ENCODE measurements at regions not wholly inside any gene's neighbourhood (a gene's known extent, or its start where the extent isn't known, plus 50 kb on each side); places are given as distances from the start of the nearest gene placed in this dataset.

DNA sequence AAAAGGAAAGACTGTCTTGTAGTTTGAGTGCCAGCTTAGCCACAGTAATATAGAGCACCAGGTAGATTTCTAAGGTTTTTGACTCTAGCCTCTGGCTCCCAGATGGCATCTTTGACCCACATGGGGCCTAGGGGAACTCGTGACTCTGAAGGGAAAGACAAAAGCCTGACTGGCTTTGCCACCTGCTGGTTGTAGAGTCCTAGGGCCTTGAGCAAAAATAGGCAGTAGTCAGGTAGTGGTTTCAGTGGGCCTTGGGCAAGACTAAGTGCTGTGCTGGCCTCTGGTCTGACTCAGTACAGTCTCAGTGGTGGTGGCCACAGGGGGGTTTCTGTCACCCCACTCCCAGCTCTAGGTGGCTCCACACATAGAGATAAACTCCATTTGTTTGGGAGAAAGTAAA is 349.4 kb downstream of the FAM181B start:
- no peaks in the 10 kb centered on the region for H3K4me1 Mint-ChIP-seq
- DNase-seq (ENCODE audit: low spot score in 2 of 2): no peak
- no peaks in the 10 kb centered on the region for H3K27me3 Mint-ChIP-seq
- no peaks in the 10 kb centered on the region for H3K36me3 Mint-ChIP-seq
- H3K9me3 Mint-ChIP-seq: peaks cover 4% of the 10 kb centered on the region
- ATAC-seq (ENCODE audit: low read depth): no peak
- H3K4me3 Mint-ChIP-seq: no peak overlapping the region
- H3K27ac Mint-ChIP-seq: no peak overlapping the region

DNA sequence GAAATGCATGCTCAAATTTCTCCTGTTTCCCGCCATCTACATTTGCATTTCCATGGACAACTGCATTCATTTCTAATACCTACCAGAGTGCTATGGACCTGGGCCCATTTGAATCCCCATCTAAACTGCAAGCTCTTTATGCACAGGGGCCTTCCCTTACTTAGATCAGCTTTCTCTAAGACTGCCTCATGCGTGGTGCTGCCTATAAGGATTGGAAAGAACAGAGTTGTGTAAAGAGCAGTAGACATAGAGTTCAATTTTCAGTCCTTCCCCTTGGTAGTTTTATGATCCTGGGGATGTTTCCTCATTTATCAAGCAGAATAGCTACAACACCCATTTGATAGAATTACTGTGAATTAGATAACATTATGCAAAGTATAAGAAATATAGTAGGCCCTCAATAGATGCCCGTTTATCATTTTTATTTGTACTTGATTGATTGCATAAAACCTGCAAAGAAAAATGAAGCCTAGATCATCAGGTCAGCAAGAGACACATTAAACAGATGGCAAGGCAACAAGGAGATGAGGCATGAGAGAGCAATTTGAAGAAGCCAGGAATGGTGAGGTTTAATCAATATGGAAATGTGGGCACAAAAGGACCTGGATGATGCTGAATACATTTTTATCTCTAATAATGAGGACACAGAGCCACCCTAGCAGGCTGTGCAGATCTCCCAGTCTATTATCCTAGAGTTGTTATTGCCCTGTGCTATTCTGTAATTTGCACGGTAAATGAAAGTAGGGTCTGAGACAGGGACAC is 359.7 kb downstream of the FAM181B start:
- Mint-ChIP-seq H3K27ac (no peak overlapping the region), H3K4me3 (no peak overlapping the region), H3K4me1 (no peaks in the 10 kb centered on the region), H3K9me3 (peaks cover 3% of the 10 kb centered on the region), H3K36me3 (no peaks in the 10 kb centered on the region), H3K27me3 (no peaks in the 10 kb centered on the region)
- ATAC-seq (ENCODE audit: low read depth) (no peak), DNase-seq (ENCODE audit: low spot score in 2 of 2) (no peak)

DNA sequence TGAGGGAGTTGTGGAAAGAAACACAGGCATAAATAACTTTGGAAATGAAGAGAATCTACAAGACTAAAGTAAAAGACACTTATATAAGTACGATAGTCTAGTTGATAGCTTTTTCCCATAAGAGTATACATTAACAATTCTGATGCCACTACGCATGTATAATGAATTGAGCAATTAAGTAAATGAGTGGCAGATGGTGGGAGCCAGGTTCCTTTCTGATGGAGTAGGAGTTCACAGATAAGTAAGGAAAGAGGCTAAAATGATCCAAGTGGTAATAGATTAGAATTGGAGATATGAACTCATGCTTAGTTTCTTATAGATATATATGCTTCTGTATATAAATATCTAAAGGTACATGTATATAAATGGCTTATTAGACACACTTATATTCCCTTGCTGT is 368.3 kb downstream of the FAM181B start:
- H3K27me3 Mint-ChIP-seq: no peaks in the 10 kb centered on the region
- no peak for ATAC-seq (ENCODE audit: low read depth)
- H3K9me3 Mint-ChIP-seq: peaks cover 2% of the 10 kb centered on the region
- no peak overlapping the region for H3K4me3 Mint-ChIP-seq
- H3K36me3 Mint-ChIP-seq: no peaks in the 10 kb centered on the region
- DNase-seq (ENCODE audit: low spot score in 2 of 2): no peak
- no peaks in the 10 kb centered on the region for H3K4me1 Mint-ChIP-seq
- H3K27ac Mint-ChIP-seq: no peak overlapping the region

DNA sequence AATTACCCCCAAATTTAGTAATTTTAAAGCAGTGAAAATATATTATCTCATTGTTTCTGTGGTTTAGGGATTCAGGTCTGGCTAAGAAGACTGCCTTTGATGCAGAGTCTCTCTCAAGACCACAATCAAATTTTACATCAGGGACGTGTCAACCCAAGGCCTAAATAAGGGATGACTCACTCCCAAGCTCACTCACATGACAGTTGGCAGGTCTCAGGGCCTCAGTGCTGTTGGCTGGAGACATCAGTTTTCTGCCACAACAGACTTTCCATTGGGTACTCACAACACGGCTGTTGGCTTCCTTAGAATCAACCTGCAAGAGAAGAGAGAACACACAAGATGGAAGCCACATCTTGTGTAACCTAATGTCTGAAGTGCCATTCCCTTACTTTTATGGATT is 377.3 kb downstream of the FAM181B start:
- DNase-seq (ENCODE audit: low spot score in 2 of 2): no peak
- Mint-ChIP-seq H3K27ac (no peak overlapping the region), H3K9me3 (peaks cover 1% of the 10 kb centered on the region), H3K4me3 (no peak overlapping the region), H3K36me3 (no peaks in the 10 kb centered on the region), H3K4me1 (no peaks in the 10 kb centered on the region), H3K27me3 (no peaks in the 10 kb centered on the region)
- ATAC-seq (ENCODE audit: low read depth): no peak

DNA sequence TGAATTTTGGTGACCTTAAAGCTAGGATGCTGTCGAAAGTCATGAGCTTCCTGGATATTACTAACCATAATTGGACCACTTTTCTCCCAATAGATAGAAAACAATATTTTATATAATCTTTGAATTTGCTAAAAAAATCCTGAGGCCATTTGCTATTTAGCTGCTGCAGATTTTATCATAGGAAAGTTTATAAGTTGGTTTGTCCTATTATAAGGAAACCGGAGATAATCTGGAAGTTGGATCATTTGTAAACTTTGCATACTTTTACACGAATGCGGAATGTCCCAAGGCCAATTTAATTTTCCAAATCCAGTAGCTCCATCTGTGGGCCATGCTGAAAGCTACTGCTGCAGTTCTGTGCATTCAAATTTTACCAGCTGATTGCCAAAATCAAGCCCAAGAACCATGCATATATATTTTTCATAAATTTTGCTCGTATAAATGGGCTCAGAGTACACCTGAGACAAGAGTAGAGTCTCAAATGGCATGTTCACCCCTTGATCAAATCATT is 378.3 kb downstream of the FAM181B start:
- ATAC-seq (ENCODE audit: low read depth) (no peak), DNase-seq (ENCODE audit: low spot score in 2 of 2) (no peak)
- no peaks in the 10 kb centered on the region for H3K27me3 Mint-ChIP-seq
- H3K4me3 Mint-ChIP-seq: no peak overlapping the region
- H3K27ac Mint-ChIP-seq: no peak overlapping the region
- peaks cover 1% of the 10 kb centered on the region for H3K9me3 Mint-ChIP-seq
- H3K36me3 Mint-ChIP-seq: no peaks in the 10 kb centered on the region
- no peaks in the 10 kb centered on the region for H3K4me1 Mint-ChIP-seq

DNA sequence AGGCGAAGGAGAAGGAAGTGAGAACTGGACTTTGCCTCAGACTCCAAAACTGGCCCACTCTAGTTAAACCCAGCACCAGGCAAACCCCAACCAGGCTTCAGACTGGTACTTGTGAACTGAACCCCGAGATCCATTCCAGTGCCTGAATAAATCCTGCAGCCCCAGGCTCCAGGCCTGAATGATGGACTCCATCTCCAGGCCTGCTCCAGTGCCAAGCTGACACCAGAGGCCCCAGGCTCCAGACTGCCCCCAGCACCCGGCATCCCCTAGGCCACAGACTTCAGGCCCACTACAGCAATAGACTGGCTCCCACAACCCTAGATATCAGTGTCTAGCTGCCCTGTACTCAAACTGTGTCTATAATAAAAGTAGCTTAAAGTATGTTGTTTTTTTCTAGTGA is 406.8 kb downstream of the FAM181B start:
- H3K4me1 Mint-ChIP-seq: no peaks in the 10 kb centered on the region
- no peaks in the 10 kb centered on the region for H3K27me3 Mint-ChIP-seq
- H3K27ac Mint-ChIP-seq: no peak overlapping the region
- DNase-seq (ENCODE audit: low spot score in 2 of 2) (no peak), ATAC-seq (ENCODE audit: low read depth) (no peak)
- no peaks in the 10 kb centered on the region for H3K9me3 Mint-ChIP-seq
- no peak overlapping the region for H3K4me3 Mint-ChIP-seq
- H3K36me3 Mint-ChIP-seq: no peaks in the 10 kb centered on the region

DNA sequence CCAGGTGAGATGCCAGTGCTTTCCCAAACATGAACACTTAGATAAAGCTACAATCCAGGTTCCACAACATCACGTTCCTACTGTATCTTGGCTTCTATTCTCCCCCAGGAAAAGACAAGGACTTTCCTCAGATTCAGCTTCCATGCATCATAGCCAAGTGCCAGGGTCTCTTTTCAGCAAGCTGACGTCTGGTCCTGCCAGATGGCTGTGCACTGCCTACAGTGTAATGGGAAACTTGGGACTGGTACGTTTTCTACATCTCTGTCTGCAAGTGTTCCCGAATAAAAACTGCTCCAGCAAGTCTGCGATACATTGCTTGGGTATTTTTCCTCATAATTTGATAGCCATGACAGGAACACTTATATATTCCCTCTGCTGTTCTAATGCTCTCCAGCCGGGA is 412.5 kb downstream of the FAM181B start:
- Mint-ChIP-seq H3K27ac (no peak overlapping the region), H3K9me3 (peaks cover 2% of the 10 kb centered on the region), H3K4me1 (no peaks in the 10 kb centered on the region), H3K36me3 (no peaks in the 10 kb centered on the region), H3K27me3 (no peaks in the 10 kb centered on the region), H3K4me3 (no peak overlapping the region)
- ATAC-seq (ENCODE audit: low read depth): no peak
- no peak for DNase-seq (ENCODE audit: low spot score in 2 of 2)

DNA sequence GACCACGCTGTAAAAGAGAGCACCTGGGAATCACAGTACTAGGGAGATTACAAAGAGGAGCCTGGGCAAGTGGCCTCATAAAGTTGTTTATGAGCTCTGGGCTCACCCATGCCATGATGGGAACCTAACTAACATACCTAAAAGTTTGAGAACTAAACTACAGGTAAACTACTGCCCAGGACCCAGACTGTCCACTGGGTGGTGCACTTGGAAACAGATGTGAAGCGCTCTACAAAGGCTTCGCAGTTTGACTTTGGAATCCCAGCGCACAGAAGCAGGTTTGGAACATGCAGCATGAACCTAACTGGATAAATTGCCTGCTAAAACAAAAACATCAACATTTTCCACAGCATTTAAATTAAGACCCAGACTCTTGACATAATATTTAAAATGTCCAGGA is 418.6 kb downstream of the FAM181B start:
- ATAC-seq (ENCODE audit: low read depth) (no peak), DNase-seq (ENCODE audit: low spot score in 2 of 2) (no peak)
- Mint-ChIP-seq H3K9me3 (no peaks in the 10 kb centered on the region), H3K27ac (no peak overlapping the region), H3K36me3 (no peaks in the 10 kb centered on the region), H3K4me1 (no peaks in the 10 kb centered on the region), H3K4me3 (no peak overlapping the region), H3K27me3 (no peaks in the 10 kb centered on the region)

DNA sequence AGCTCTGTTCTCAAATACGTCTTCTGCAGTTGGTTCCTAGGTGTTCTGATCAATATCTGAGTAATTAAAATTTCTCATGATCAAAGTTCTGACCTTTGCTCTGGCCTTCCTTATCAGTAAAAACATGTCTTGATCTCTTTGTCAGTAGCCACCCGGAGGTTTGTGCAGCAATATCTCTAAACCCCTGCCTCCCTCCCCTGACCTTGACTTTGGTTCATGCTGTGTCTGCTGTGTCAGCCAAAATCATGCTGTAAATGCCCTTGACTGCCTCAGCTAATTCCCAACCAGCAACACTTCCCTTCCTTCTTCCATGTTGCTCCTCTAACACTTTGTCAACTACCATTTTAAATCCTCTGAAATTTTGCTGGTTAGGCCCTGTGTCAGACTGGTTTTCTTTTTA is 424.7 kb downstream of the FAM181B start:
- ATAC-seq (ENCODE audit: low read depth) (no peak), DNase-seq (ENCODE audit: low spot score in 2 of 2) (no peak)
- no peaks in the 10 kb centered on the region for H3K9me3 Mint-ChIP-seq
- H3K27ac Mint-ChIP-seq: no peak overlapping the region
- H3K4me1 Mint-ChIP-seq: no peaks in the 10 kb centered on the region
- H3K36me3 Mint-ChIP-seq: no peaks in the 10 kb centered on the region
- H3K27me3 Mint-ChIP-seq: no peaks in the 10 kb centered on the region
- no peak overlapping the region for H3K4me3 Mint-ChIP-seq

DNA sequence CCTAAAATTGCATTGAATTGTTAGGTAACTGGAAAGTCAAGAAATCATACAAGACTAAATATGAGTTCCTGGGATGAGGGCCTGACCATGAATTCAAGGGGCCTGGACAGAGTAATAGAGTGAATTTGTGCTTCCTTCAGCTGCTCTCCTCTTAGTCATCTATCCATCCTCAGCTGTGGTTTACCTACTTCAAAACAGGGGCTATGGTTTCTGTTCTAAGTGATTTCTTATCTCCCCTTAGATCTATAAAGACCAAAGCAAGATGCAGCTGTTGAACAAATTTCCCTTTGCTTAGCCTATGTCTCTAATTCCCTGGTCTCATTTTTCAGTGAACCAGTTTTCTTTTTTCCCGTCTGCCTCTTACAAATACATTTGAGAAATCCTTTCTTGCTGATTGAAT is 428.5 kb downstream of the FAM181B start:
- Mint-ChIP-seq H3K4me3 (no peak overlapping the region), H3K27ac (no peak overlapping the region), H3K4me1 (no peaks in the 10 kb centered on the region), H3K9me3 (peaks cover 2% of the 10 kb centered on the region), H3K36me3 (no peaks in the 10 kb centered on the region), H3K27me3 (no peaks in the 10 kb centered on the region)
- ATAC-seq (ENCODE audit: low read depth): no peak
- DNase-seq (ENCODE audit: low spot score in 2 of 2): no peak

DNA sequence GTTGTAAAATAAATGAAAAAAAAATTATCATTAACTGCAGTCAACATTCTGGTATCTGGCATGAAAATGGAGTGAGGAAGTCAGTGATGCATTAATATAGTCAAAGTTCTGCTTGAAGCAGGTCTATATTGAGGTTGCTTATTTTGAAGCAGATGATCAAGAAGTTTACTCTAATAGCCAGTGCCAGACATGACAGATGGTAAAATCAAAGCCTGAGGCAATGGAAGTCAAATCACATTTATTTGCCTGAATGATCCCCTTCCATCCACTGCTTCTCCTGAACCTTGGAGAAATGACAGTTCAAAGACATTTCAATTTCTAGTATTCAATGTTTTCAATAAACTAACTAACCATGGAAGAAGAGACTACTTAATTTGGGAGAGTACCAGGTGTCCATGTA is 430.0 kb downstream of the FAM181B start:
- no peak overlapping the region for H3K27ac Mint-ChIP-seq
- H3K36me3 Mint-ChIP-seq: no peaks in the 10 kb centered on the region
- H3K4me1 Mint-ChIP-seq: no peaks in the 10 kb centered on the region
- H3K27me3 Mint-ChIP-seq: no peaks in the 10 kb centered on the region
- peaks cover 2% of the 10 kb centered on the region for H3K9me3 Mint-ChIP-seq
- no peak for ATAC-seq (ENCODE audit: low read depth)
- no peak overlapping the region for H3K4me3 Mint-ChIP-seq
- no peak for DNase-seq (ENCODE audit: low spot score in 2 of 2)

DNA sequence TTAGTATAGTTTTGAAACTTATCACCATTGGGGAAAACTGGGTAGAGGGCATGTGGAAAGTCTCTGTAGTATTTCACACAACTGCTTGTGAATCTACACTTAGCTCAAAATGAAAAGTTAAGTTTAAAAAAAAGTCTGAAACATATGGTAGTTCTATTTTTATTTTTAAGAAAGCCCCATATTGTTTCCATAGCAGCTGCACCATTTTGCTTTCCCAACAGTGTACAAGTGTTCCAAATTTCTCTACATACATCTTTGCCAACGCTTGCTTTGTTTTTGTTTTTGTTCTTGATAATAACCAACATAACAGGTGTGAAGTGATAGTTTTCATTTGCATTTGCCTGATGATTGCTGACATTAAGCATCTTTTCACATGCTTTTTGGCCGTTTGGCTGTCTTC is 445.2 kb downstream of the FAM181B start:
- Mint-ChIP-seq H3K27me3 (no peaks in the 10 kb centered on the region), H3K27ac (no peak overlapping the region), H3K4me3 (no peak overlapping the region), H3K4me1 (no peaks in the 10 kb centered on the region), H3K9me3 (peaks cover 2% of the 10 kb centered on the region), H3K36me3 (no peaks in the 10 kb centered on the region)
- ATAC-seq (ENCODE audit: low read depth) (no peak), DNase-seq (ENCODE audit: low spot score in 2 of 2) (no peak)

DNA sequence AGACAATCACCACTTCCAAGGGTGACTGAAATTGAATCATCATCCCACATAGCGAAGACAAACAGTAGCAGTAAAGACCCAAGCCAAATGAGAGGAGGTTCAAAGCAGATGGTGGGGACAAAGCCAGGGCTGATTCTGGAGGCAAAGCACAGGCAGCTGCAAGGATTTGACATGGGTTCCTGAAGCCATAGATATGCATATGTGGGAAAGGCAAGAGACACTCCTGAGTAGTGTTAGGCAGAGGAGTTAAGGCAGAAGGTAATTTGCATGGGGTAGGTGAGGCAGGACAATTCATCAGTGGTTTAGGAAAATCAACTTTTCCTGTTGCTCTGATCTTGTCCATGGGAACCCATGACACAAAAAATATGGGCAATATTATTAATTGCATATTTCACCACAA is 462.8 kb downstream of the FAM181B start:
- DNase-seq (ENCODE audit: low spot score in 2 of 2): no peak
- no peaks in the 10 kb centered on the region for H3K4me1 Mint-ChIP-seq
- ATAC-seq (ENCODE audit: low read depth): no peak
- H3K27ac Mint-ChIP-seq: no peak overlapping the region
- H3K36me3 Mint-ChIP-seq: no peaks in the 10 kb centered on the region
- no peak overlapping the region for H3K4me3 Mint-ChIP-seq
- H3K27me3 Mint-ChIP-seq: peaks cover 2% of the 10 kb centered on the region
- H3K9me3 Mint-ChIP-seq: no peaks in the 10 kb centered on the region

DNA sequence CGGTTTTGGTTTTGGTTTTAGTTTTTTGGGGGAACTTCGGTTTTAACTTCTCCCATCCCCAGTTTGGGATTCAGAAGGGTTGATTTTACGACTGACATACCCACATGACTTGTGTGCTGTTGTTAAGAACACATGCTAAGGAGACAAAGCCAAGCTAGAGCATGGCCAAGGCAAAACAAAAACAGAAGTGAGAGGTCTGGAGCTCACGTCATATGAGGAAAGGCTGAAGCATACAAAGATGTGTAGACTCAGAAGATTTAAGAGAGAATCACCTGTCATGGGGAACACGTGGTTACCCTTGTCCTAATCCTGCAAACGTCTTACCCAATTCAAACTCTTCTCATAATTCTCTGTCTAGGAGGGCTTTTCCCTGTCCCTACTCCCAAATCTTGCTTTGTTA is 465.0 kb downstream of the FAM181B start:
- DNase-seq (ENCODE audit: low spot score in 2 of 2): no peak
- H3K27me3 Mint-ChIP-seq: peaks cover 2% of the 10 kb centered on the region
- H3K36me3 Mint-ChIP-seq: no peaks in the 10 kb centered on the region
- H3K4me3 Mint-ChIP-seq: no peak overlapping the region
- H3K4me1 Mint-ChIP-seq: no peaks in the 10 kb centered on the region
- H3K9me3 Mint-ChIP-seq: no peaks in the 10 kb centered on the region
- H3K27ac Mint-ChIP-seq: no peak overlapping the region
- ATAC-seq (ENCODE audit: low read depth): no peak

DNA sequence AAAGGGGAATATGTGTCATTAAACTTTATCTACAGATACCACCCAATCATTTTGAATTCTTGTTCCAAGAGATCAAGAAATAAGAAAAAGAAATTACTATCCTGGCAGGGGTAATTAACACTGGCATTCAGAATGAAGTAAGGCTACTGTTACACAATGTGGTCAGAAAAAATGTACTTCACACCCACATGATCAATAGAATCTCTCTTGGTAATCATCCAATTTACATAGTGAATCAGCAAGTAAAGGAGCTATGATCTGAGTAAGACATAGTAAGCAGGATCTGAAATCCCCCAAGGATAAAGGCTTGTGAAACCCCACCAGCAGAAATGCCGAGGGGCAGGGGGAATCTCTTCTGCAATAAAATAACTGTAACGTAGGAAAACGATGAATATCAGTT is 466.5 kb downstream of the FAM181B start:
- ATAC-seq (ENCODE audit: low read depth) (no peak), DNase-seq (ENCODE audit: low spot score in 2 of 2) (no peak)
- no peak overlapping the region for H3K4me3 Mint-ChIP-seq
- H3K27ac Mint-ChIP-seq: no peak overlapping the region
- peaks cover 2% of the 10 kb centered on the region for H3K27me3 Mint-ChIP-seq
- no peaks in the 10 kb centered on the region for H3K9me3 Mint-ChIP-seq
- no peaks in the 10 kb centered on the region for H3K4me1 Mint-ChIP-seq
- H3K36me3 Mint-ChIP-seq: no peaks in the 10 kb centered on the region
